ENCODE measurements at regions not wholly inside any gene's neighbourhood (a gene's known extent, or its start where the extent isn't known, plus 50 kb on each side); places are given as distances from the start of the nearest gene placed in this dataset.

DNA sequence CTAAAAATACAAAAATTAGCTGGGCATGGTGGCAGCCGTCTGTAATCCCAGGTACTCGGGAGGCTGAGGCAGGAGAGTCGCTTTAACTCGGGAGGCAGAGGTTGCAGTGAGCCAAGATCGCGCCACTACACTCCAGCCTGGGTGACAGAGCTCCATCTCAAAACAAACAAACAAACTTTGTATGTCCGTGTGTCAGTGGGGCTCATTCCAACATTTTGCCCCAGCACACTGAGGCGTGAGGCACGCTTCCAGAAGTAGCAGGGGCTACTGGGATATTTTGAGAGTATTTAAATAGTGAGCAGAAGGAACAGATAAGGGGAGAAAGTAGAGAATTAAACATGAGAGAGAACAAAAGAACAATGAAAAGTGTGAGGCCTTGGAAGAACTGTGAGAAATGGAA is 83.3 kb upstream of the TANK start:
- no peak for TF ChIP-seq EZH2 (IDR thresholded peaks at IDR 0.05; ENCODE audit: low read length)
- TF ChIP-seq, protein P1, sequence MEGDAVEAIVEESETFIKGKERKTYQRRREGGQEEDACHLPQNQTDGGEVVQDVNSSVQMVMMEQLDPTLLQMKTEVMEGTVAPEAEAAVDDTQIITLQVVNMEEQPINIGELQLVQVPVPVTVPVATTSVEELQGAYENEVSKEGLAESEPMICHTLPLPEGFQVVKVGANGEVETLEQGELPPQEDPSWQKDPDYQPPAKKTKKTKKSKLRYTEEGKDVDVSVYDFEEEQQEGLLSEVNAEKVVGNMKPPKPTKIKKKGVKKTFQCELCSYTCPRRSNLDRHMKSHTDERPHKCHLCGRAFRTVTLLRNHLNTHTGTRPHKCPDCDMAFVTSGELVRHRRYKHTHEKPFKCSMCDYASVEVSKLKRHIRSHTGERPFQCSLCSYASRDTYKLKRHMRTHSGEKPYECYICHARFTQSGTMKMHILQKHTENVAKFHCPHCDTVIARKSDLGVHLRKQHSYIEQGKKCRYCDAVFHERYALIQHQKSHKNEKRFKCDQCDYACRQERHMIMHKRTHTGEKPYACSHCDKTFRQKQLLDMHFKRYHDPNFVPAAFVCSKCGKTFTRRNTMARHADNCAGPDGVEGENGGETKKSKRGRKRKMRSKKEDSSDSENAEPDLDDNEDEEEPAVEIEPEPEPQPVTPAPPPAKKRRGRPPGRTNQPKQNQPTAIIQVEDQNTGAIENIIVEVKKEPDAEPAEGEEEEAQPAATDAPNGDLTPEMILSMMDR (optimal IDR thresholded peaks at IDR 0.05 in 1 of 3, IDR thresholded peaks at IDR 0.05 in 1 of 3, conservative IDR thresholded peaks at IDR 0.05 in 1 of 3; ENCODE audit: extremely low read depth in 1 of 3, insufficient read depth in 2 of 3, low read length in 3 of 3) = no peak

DNA sequence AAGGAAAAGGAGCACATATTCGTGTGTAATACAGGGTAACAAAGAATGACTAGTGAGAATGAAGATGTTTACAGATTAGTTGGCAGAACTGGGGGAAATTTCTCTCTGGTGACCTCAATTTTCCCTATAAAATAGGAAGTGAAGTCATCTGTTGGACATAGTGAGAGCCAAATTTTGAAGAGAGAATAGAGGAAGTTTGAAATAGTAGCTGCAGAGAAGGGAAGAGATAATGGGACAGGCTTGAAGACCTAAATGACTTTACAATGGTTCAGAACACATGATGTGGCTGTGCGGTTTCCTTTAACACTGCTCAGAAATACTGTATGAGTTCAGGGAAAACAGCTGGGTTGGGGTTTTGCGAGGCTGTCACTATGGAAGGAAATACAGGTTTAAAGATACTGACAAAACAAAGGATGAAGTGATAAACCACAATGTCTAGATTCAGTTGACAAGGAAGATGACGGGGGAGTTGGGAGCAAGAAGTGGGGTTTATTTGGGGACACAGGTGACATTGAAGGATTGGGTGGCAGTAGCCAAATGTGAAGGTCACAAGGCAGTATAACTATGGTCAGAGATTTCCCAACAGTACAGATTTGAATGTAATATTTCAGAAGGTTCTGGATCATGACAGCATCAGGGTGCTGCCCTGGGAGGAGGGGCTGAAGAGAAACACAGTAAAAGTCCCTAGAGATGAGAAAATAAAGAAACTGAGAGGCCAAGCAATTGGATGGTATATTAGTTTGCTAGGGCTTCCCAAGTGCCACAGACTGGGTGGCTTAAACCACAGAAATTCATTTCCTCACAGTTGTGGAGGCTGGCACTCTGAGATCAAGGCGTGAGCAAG is 82.6 kb upstream of the TANK start:
- dilution Hi-C loops (cut with MboI; ENCODE audit: extremely low pct_ligation_motif_present, low sequenced_read_pairs) = no loop called here
- peak; percentile 94 for FAIRE-seq
- peak overlapping the region; percentile 70 for H2AFZ ChIP-seq (ENCODE audit: control insufficient read depth, low read length)
- H3K9me3 ChIP-seq (ENCODE audit: control insufficient read depth, low read depth, low read length) = no peaks in the 10 kb centered on the region
- H3K27ac ChIP-seq (ENCODE audit: control insufficient read depth, insufficient read depth, low read length) = peak overlapping the region; percentile 68
- no peak overlapping the region for H3K4me3 ChIP-seq (ENCODE audit: control insufficient read depth in 2 of 3, extremely low read depth in 1 of 3, insufficient read depth in 2 of 3, low read depth in 1 of 3, low read length in 3 of 3)
- H3K9me1 ChIP-seq (ENCODE audit: control insufficient read depth, extremely low read depth, insufficient read depth, low read length) = no peaks in the 10 kb centered on the region
- no peak overlapping the region for H3K9ac ChIP-seq (ENCODE audit: control insufficient read depth, extremely low read depth, insufficient read depth, low read length)
- no peaks in the 10 kb centered on the region for H3K27me3 ChIP-seq (ENCODE audit: control insufficient read depth, extremely low read depth, insufficient read depth, low read length)
- no peaks in the 10 kb centered on the region for H3K79me2 ChIP-seq (ENCODE audit: control insufficient read depth, insufficient read depth, low read length)
- peak overlapping the region; percentile 61 for H3K4me2 ChIP-seq (ENCODE audit: control insufficient read depth, extremely low read depth, insufficient read depth, low read depth, low read length)
- H4K20me1 ChIP-seq (ENCODE audit: control insufficient read depth, extremely low read depth, insufficient read depth, low read length) = no peaks in the 10 kb centered on the region
- no peak for DNase-seq (ENCODE audit: low read depth, low spot score)
- TF ChIP-seq, protein P1 (optimal IDR thresholded peaks at IDR 0.05 in 1 of 3, IDR thresholded peaks at IDR 0.05 in 1 of 3, conservative IDR thresholded peaks at IDR 0.05 in 1 of 3; ENCODE audit: extremely low read depth in 1 of 3, insufficient read depth in 2 of 3, low read length in 3 of 3) = no peak
- no peaks in the 10 kb centered on the region for H3K36me3 ChIP-seq (ENCODE audit: control insufficient read depth in 2 of 2, extremely low read depth in 1 of 2, insufficient read depth in 2 of 2, low read length in 2 of 2)
- H3K4me1 ChIP-seq (ENCODE audit: control insufficient read depth, extremely low read depth, insufficient read depth, low read length) = peaks cover 18% of the 10 kb centered on the region

More for the DNA sequence above, 83.3 kb upstream of the TANK start:
- dilution Hi-C loops (cut with MboI; ENCODE audit: extremely low pct_ligation_motif_present, low sequenced_read_pairs) = no loop called here
- DNase-seq (ENCODE audit: low read depth, low spot score) (no peak), FAIRE-seq (no peak)
- peak overlapping the region; percentile 3 for H2AFZ ChIP-seq (ENCODE audit: control insufficient read depth, low read length)
- H3K4me2 ChIP-seq (ENCODE audit: control insufficient read depth, extremely low read depth, insufficient read depth, low read depth, low read length) = no peak overlapping the region
- H3K9me3 ChIP-seq (ENCODE audit: control insufficient read depth, low read depth, low read length) = no peaks in the 10 kb centered on the region
- H3K79me2 ChIP-seq (ENCODE audit: control insufficient read depth, insufficient read depth, low read length) = no peaks in the 10 kb centered on the region
- H4K20me1 ChIP-seq (ENCODE audit: control insufficient read depth, extremely low read depth, insufficient read depth, low read length) = no peaks in the 10 kb centered on the region
- H3K36me3 ChIP-seq (ENCODE audit: control insufficient read depth in 2 of 2, extremely low read depth in 1 of 2, insufficient read depth in 2 of 2, low read length in 2 of 2) = no peaks in the 10 kb centered on the region
- peaks cover 18% of the 10 kb centered on the region for H3K4me1 ChIP-seq (ENCODE audit: control insufficient read depth, extremely low read depth, insufficient read depth, low read length)
- H3K27ac ChIP-seq (ENCODE audit: control insufficient read depth, insufficient read depth, low read length) = no peak overlapping the region
- no peaks in the 10 kb centered on the region for H3K9me1 ChIP-seq (ENCODE audit: control insufficient read depth, extremely low read depth, insufficient read depth, low read length)
- H3K27me3 ChIP-seq (ENCODE audit: control insufficient read depth, extremely low read depth, insufficient read depth, low read length) = no peaks in the 10 kb centered on the region
- no peak overlapping the region for H3K9ac ChIP-seq (ENCODE audit: control insufficient read depth, extremely low read depth, insufficient read depth, low read length)
- H3K4me3 ChIP-seq (ENCODE audit: control insufficient read depth in 2 of 3, extremely low read depth in 1 of 3, insufficient read depth in 2 of 3, low read depth in 1 of 3, low read length in 3 of 3) = no peak overlapping the region

Measured in keratinocyte (primary cell).